HPDE6-E6E7 (cell line): ENCODE measurements at regions not wholly inside any gene's neighbourhood (a gene's known extent, or its start where the extent isn't known, plus 50 kb on each side); places are given as distances from the start of the nearest gene placed in this dataset.

Experiments used
- DNase-seq: peaks from one replicate; pipeline ENCODE4 v3.0.0; 2011; ENCODE audit warnings: missing footprints; ENCODE audit errors: extremely low spot score

GRCh38 chr1:175865041-175865766 is 121.8 kb upstream of the TNR start:
- DNase-seq = no peak

GRCh38 chr1:175864625-175865024 is 121.2 kb upstream of the TNR start:
- no peak for DNase-seq

GRCh38 chr1:175864183-175864582 is 120.8 kb upstream of the TNR start:
- DNase-seq = no peak

- DNase-seq = no peak
These were observed 120.1 kb upstream of the TNR start for GRCh38 chr1:175863299-175864050.

GRCh38 chr1:175862408-175862807 is 119.0 kb upstream of the TNR start:
- no peak for DNase-seq

GRCh38 chr1:175861626-175862367 is 118.4 kb upstream of the TNR start:
- no peak for DNase-seq

- DNase-seq = no peak
These were observed 114.4 kb upstream of the TNR start for GRCh38 chr1:175857756-175858155.

- DNase-seq = no peak
These were observed 110.3 kb upstream of the TNR start for GRCh38 chr1:175853681-175854080.

- no peak for DNase-seq
These were observed 108.4 kb upstream of the TNR start for GRCh38 chr1:175851749-175852148.

GRCh38 chr1:175848329-175848728 is 104.9 kb upstream of the TNR start:
- no peak for DNase-seq

GRCh38 chr1:175845985-175846384 is 102.6 kb upstream of the TNR start:
- DNase-seq = no peak

GRCh38 chr1:175845338-175845737 is 101.9 kb upstream of the TNR start:
- no peak for DNase-seq

GRCh38 chr1:175844877-175845276 is 101.5 kb upstream of the TNR start:
- DNase-seq = no peak

GRCh38 chr1:175842550-175842949 is 99.2 kb upstream of the TNR start:
- no peak for DNase-seq

- DNase-seq = no peak
These were observed 98.4 kb upstream of the TNR start for GRCh38 chr1:175841738-175842187.

- no peak for DNase-seq
These were observed 97.4 kb upstream of the TNR start for GRCh38 chr1:175840787-175841186.

GRCh38 chr1:175839779-175840669 is 96.6 kb upstream of the TNR start:
- no peak for DNase-seq

GRCh38 chr1:175834597-175834996 is 91.2 kb upstream of the TNR start:
- no peak for DNase-seq

GRCh38 chr1:175833951-175834350 is 90.6 kb upstream of the TNR start:
- no peak for DNase-seq

- DNase-seq = no peak
These were observed 90.1 kb upstream of the TNR start for GRCh38 chr1:175833502-175833901.

GRCh38 chr1:175830500-175830899 is 87.1 kb upstream of the TNR start:
- no peak for DNase-seq

- DNase-seq = no peak
These were observed 86.5 kb upstream of the TNR start for GRCh38 chr1:175829845-175830244.
